ENCODE measurements at regions not wholly inside any gene's neighbourhood (a gene's known extent, or its start where the extent isn't known, plus 50 kb on each side); places are given as distances from the start of the nearest gene placed in this dataset.

GRCh38 chr16:65287307-65287706 is 165.4 kb upstream of the CDH11 start:
- no peak for TF ChIP-seq CTCF (conservative IDR thresholded peaks at IDR 0.05; ENCODE audit: low read depth, low read length)
- no peak for DNase-seq (ENCODE audit: low read depth)
- no peak overlapping the region for H3K4me3 ChIP-seq (ENCODE audit: low read depth, low read length)

- DNase-seq (ENCODE audit: low read depth) = no peak
- TF ChIP-seq CTCF (conservative IDR thresholded peaks at IDR 0.05; ENCODE audit: low read depth, low read length) = no peak
- no peak overlapping the region for H3K4me3 ChIP-seq (ENCODE audit: low read depth, low read length)
Observed at GRCh38 chr16:65285128-65286048, 163.5 kb upstream of the CDH11 start.

GRCh38 chr16:65284626-65285025 is 162.8 kb upstream of the CDH11 start:
- DNase-seq (ENCODE audit: low read depth) = no peak

GRCh38 chr16:65283181-65283651 is 161.4 kb upstream of the CDH11 start:
- no peak overlapping the region for H3K4me3 ChIP-seq (ENCODE audit: low read depth, low read length)
- DNase-seq (ENCODE audit: low read depth) = no peak
- no peak for TF ChIP-seq CTCF (conservative IDR thresholded peaks at IDR 0.05; ENCODE audit: low read depth, low read length)

More at GRCh38 chr16:65284626-65285025, 162.8 kb upstream of the CDH11 start:
- H3K4me3 ChIP-seq (ENCODE audit: low read depth, low read length) = no peak overlapping the region
- no peak for TF ChIP-seq CTCF (conservative IDR thresholded peaks at IDR 0.05; ENCODE audit: low read depth, low read length)

GRCh38 chr16:65281586-65281985 is 159.7 kb upstream of the CDH11 start:
- H3K4me3 ChIP-seq (ENCODE audit: low read depth, low read length) = no peak overlapping the region
- no peak for DNase-seq (ENCODE audit: low read depth)
- no peak for TF ChIP-seq CTCF (conservative IDR thresholded peaks at IDR 0.05; ENCODE audit: low read depth, low read length)

- no peak for TF ChIP-seq CTCF (conservative IDR thresholded peaks at IDR 0.05; ENCODE audit: low read depth, low read length)
- no peak overlapping the region for H3K4me3 ChIP-seq (ENCODE audit: low read depth, low read length)
- DNase-seq (ENCODE audit: low read depth) = no peak
Observed at GRCh38 chr16:65280845-65281512, 159.1 kb upstream of the CDH11 start.
